PC-9 (cell line): ENCODE measurements at regions not wholly inside any gene's neighbourhood (a gene's known extent, or its start where the extent isn't known, plus 50 kb on each side); places are given as distances from the start of the nearest gene placed in this dataset.

Experiments
- EZH2 ChIP-seq: fragments of 200-600 bp; sonication (generic); IDR thresholded peaks from 2 replicates; pipeline ENCODE4 v1.8.0; 2017; ENCODE audit warnings: antibody characterized with exemption, low read depth
- TF ChIP-seq, protein P1 (sequence below): fragments of 200-600 bp; sonication (generic); conservative IDR thresholded peaks from 2 replicates; pipeline ENCODE4 v1.6.1; 2017; ENCODE audit warnings: mixed run types, antibody characterized with exemption, mild to moderate bottlenecking, moderate library complexity

DNA sequence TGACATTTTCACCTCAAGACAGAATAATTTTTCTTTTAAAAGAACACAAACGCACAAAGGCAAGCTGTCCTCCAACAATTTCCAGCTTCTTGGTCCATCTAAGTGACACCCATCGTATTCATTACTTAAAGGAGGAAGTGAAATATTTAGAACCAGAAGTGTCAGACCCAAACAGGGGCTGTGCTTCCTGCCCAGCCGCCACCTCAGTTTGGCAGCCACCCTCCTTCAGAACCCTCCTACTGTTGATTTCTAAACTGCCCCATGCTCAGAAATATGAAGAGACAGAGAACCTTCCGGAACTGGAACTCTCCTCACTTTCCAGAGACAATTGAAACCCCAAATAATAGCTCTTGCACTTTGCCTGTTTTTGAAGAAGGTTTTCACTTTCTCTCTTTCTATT, 734.8 kb upstream of the SALL3 start:
- TF ChIP-seq, protein P1, sequence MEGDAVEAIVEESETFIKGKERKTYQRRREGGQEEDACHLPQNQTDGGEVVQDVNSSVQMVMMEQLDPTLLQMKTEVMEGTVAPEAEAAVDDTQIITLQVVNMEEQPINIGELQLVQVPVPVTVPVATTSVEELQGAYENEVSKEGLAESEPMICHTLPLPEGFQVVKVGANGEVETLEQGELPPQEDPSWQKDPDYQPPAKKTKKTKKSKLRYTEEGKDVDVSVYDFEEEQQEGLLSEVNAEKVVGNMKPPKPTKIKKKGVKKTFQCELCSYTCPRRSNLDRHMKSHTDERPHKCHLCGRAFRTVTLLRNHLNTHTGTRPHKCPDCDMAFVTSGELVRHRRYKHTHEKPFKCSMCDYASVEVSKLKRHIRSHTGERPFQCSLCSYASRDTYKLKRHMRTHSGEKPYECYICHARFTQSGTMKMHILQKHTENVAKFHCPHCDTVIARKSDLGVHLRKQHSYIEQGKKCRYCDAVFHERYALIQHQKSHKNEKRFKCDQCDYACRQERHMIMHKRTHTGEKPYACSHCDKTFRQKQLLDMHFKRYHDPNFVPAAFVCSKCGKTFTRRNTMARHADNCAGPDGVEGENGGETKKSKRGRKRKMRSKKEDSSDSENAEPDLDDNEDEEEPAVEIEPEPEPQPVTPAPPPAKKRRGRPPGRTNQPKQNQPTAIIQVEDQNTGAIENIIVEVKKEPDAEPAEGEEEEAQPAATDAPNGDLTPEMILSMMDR = no peak
- no peak for TF ChIP-seq EZH2
